ENCODE measurements at regions not wholly inside any gene's neighbourhood (a gene's known extent, or its start where the extent isn't known, plus 50 kb on each side); places are given as distances from the start of the nearest gene placed in this dataset.

DNA sequence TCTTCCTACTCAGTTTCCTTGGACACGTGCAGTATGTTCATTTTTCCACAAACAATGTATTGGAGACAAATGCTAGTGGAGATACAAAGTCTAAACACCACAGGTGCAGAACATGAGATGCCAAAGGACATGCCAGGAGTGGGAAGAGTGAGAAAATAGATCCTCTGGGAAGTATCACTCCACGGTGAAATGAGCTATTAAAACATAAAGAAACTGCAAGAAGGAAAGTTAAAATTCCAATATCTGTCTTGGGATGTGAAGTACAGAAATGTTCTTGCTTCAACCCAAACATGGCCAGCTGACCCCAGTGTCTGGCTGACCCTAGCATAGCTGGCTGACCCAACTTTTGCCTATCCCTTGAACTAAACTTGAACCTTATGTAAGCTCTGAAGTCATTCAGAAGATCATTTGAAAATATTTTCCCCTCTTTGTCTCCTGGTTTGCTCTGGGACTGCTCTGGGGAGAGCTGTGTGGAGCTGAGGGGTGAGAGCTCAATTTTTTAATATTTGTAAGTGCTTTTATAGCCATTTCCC is 59.5 kb downstream of the FZD1 start:
- no peaks in the 10 kb centered on the region for H3K9me3 Mint-ChIP-seq
- H3K27ac Mint-ChIP-seq = no peak overlapping the region
- no peak overlapping the region for H3K4me3 Mint-ChIP-seq
- intact Hi-C loops (cut with micrococcal nuclease) = no loop called here
- H3K36me3 Mint-ChIP-seq (ENCODE audit: low read depth) = no peaks in the 10 kb centered on the region
- peaks cover 3% of the 10 kb centered on the region for H3K27me3 Mint-ChIP-seq (ENCODE audit: insufficient read depth)
- no peak for DNase-seq (ENCODE audit: low spot score)
- no peaks in the 10 kb centered on the region for H3K4me1 Mint-ChIP-seq (ENCODE audit: low read depth)

DNA sequence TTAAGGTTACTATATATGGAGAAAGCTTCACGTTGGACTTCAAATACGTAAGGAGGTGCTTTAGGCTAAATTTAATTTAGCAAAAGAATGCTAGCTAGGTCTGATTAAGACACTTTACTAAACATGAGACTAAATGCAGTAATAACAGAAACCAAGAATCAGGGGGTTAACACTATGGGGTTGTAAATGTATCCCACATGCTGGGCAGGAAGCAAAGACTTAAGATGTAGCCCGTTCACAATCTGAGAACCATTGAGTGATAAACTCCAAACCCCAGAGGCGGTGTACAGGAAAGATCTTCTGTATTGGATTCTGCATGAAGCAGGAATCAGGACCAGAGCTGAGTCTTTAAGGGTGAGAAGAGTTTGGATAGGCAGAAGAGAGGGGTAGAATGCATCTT is 60.4 kb downstream of the FZD1 start:
- intact Hi-C loops (cut with micrococcal nuclease) = no loop called here
- H3K4me3 Mint-ChIP-seq = no peak overlapping the region

DNA sequence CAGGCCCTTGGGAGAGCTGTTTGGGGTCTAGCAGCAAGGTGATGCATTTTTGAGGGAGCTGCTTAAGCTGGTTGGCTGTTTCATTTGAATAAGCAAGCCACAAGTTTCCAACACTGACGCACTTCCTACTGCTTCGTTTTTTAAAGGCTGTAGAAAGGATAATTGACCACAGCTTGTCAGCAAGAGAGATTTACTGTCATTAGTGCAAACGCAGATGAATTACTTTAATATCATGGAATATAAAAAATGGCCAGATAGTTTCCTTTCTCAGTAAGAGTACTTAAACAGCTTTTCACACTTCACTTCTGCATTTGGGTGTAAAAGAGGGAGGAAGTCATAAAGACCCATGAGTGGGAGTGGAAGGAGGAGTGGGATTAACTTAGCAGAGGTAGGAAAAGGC is 61.5 kb downstream of the FZD1 start:
- no peaks in the 10 kb centered on the region for H3K4me1 Mint-ChIP-seq (ENCODE audit: low read depth)
- intact Hi-C loops (cut with micrococcal nuclease) = no loop called here
- no peaks in the 10 kb centered on the region for H3K9me3 Mint-ChIP-seq
- peaks cover 3% of the 10 kb centered on the region for H3K27me3 Mint-ChIP-seq (ENCODE audit: insufficient read depth)
- no peak for DNase-seq (ENCODE audit: low spot score)
- no peak overlapping the region for H3K4me3 Mint-ChIP-seq
- H3K27ac Mint-ChIP-seq = no peak overlapping the region
- no peaks in the 10 kb centered on the region for H3K36me3 Mint-ChIP-seq (ENCODE audit: low read depth)

More for the DNA sequence above, 60.4 kb downstream of the FZD1 start:
- H3K27ac Mint-ChIP-seq = no peak overlapping the region
- no peak for DNase-seq (ENCODE audit: low spot score)
- no peaks in the 10 kb centered on the region for H3K4me1 Mint-ChIP-seq (ENCODE audit: low read depth)
- no peaks in the 10 kb centered on the region for H3K9me3 Mint-ChIP-seq
- peaks cover 3% of the 10 kb centered on the region for H3K27me3 Mint-ChIP-seq (ENCODE audit: insufficient read depth)
- no peaks in the 10 kb centered on the region for H3K36me3 Mint-ChIP-seq (ENCODE audit: low read depth)

DNA sequence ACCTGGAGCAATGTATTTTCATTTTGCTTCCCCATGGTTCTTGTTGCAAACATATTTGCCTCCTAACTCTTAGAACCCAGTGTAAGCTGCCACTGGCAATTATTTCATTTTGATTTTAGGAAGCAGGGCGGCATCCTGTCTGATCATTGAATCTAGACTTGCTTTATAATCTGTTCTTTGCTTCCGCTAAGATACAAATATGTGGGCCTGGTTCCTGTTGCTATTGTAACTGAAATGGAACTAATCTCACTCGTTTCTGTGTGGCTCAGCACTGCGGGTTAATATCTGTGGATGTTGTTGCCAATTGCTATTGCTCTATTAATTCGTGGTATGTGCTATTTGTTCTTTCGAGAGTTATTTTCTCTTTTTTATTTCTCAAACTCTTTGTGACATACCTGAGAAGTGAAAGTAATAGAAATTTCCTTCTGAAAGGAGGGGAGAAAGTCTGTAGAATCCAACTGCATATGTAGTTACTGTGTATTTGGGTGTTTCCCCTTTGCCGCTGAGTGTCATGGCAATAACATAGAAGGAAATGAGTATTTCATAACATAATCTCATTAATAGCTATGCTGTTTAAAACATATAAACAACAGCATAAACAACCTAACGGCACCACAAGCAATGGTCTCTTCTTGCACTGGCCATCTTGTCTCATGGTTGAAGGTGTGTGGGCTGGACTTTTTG is 62.4 kb downstream of the FZD1 start:
- H3K27ac Mint-ChIP-seq = no peak overlapping the region
- H3K4me3 Mint-ChIP-seq = no peak overlapping the region
- no peaks in the 10 kb centered on the region for H3K4me1 Mint-ChIP-seq (ENCODE audit: low read depth)
- no peaks in the 10 kb centered on the region for H3K36me3 Mint-ChIP-seq (ENCODE audit: low read depth)
- peaks cover 3% of the 10 kb centered on the region for H3K27me3 Mint-ChIP-seq (ENCODE audit: insufficient read depth)
- H3K9me3 Mint-ChIP-seq = no peaks in the 10 kb centered on the region
- DNase-seq (ENCODE audit: low spot score) = no peak
- intact Hi-C loops (cut with micrococcal nuclease) = no loop called here

DNA sequence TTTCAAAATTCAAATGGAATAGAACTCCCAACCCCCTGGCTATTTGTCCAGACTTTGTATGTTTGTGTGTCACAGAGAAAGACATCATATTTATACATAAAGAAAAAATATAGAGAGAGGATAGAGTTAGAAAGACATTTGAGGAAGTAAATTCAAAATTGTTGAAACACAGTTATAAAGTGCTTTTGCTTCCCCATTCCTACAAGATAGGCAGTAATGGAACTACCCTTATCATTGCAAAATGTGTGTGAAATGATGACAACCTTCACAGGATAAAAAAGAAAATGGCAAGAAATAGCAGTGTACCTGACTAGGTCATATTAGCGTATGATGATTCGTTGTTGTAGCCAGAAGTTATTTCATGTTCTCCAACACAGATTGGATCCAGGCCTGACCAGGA is 63.1 kb downstream of the FZD1 start:
- H3K9me3 Mint-ChIP-seq = no peaks in the 10 kb centered on the region
- H3K27me3 Mint-ChIP-seq (ENCODE audit: insufficient read depth) = peaks cover 3% of the 10 kb centered on the region
- DNase-seq (ENCODE audit: low spot score) = no peak
- intact Hi-C loops (cut with micrococcal nuclease) = no loop called here
- H3K4me3 Mint-ChIP-seq = no peak overlapping the region
- H3K27ac Mint-ChIP-seq = no peak overlapping the region
- H3K4me1 Mint-ChIP-seq (ENCODE audit: low read depth) = no peaks in the 10 kb centered on the region
- H3K36me3 Mint-ChIP-seq (ENCODE audit: low read depth) = no peaks in the 10 kb centered on the region

DNA sequence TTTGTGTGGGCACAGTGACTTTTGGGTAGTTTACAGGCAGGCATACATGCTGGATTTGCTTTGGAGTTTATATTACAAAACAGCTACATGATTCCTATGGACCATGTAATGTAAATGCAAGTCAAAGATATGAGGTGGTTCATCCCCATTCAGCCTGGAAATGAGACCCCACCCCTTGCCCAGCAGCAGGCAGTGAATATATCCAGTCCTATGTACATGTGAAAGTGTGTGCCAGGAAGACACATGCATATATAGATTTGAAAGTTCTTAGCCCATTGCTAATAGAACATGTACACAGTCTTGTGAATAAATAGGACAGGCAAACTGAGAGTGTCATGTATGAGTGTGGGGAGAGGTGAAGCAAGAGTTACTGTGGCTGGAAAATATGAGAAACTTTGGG is 65.3 kb downstream of the FZD1 start:
- Mint-ChIP-seq H3K4me3 (no peak overlapping the region), H3K9me3 (no peaks in the 10 kb centered on the region), H3K27me3 (ENCODE audit: insufficient read depth) (peaks cover 3% of the 10 kb centered on the region), H3K36me3 (ENCODE audit: low read depth) (no peaks in the 10 kb centered on the region), H3K4me1 (ENCODE audit: low read depth) (no peaks in the 10 kb centered on the region), H3K27ac (no peak overlapping the region)
- intact Hi-C loops (cut with micrococcal nuclease) = no loop called here
- no peak for DNase-seq (ENCODE audit: low spot score)

DNA sequence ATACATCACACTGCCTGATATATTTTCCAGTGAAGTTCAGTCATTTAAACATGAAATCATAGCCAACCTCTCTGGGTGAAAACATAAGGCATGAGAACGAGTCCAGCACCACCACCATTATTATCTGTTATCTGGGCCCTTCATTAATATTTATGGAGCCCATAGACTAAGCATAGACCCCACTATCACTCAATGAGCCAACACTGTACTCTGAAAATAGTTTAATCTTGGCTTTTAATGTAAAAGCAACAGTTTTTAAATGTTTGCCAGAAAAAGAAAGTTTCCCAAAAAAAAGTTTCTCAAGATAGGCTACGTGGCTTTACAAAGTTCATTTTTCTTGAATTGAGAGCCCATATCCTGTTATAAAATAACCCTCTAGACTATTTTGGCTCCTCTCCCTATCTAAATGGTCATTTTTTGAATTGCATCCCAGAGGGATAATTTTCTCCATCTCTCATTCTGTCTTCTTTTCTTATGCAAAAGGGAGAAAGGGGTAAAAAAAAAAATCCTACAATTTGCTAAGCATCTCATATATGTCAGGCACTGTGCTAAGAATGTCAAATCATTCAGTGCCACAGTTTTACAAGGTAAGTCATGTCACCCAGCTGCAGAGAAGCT is 66.1 kb downstream of the FZD1 start:
- intact Hi-C loops (cut with micrococcal nuclease) = no loop called here
- H3K36me3 Mint-ChIP-seq (ENCODE audit: low read depth) = no peaks in the 10 kb centered on the region
- H3K27me3 Mint-ChIP-seq (ENCODE audit: insufficient read depth) = peaks cover 3% of the 10 kb centered on the region
- no peaks in the 10 kb centered on the region for H3K9me3 Mint-ChIP-seq
- no peak overlapping the region for H3K4me3 Mint-ChIP-seq
- DNase-seq (ENCODE audit: low spot score) = no peak
- H3K4me1 Mint-ChIP-seq (ENCODE audit: low read depth) = no peaks in the 10 kb centered on the region
- H3K27ac Mint-ChIP-seq = no peak overlapping the region

DNA sequence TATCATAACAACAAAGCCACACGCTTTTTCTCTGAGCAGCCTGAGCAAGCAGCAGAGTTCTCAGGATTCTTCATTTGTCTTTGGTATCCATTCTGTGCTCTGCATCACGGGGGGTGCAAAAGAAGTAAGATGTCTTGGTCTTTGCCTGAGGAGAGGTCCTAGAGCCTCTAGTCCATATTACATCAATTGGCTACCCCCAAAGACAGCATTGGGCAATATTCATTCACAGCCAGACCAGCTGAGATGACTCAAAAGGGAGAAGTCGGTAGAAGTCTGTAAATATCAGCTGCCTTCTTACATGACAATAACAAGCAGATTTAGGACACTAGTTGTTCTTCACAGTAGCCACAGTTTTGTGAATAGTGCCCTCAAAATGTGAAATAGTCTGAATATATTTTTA is 66.6 kb downstream of the FZD1 start:
- Mint-ChIP-seq H3K9me3 (no peaks in the 10 kb centered on the region), H3K27ac (no peak overlapping the region), H3K4me1 (ENCODE audit: low read depth) (no peaks in the 10 kb centered on the region), H3K27me3 (ENCODE audit: insufficient read depth) (peaks cover under 1% of the 10 kb centered on the region), H3K4me3 (no peak overlapping the region), H3K36me3 (ENCODE audit: low read depth) (no peaks in the 10 kb centered on the region)
- no peak for DNase-seq (ENCODE audit: low spot score)
- intact Hi-C loops (cut with micrococcal nuclease) = no loop called here

DNA sequence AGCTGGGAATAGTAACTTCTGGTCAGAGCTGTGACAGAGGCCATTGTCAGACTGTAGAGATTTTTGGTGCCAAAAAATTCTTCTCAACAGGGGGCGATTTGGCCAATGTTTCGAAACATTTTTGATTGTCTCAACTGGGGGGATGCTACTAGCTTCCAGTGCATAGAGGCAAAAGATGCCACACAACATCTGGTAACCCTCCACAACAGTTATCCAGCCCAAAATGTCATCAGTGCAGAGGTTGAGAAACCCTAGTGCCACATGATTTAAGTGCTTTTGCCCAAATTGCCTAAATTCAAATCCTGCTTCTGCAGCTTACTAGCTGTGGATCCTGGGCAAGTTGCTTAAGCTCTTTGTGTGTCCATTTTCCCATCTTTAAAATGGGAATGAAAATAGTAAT is 71.9 kb downstream of the FZD1 start:
- no peak overlapping the region for H3K4me3 Mint-ChIP-seq
- intact Hi-C loops (cut with micrococcal nuclease) = no loop called here
- H3K9me3 Mint-ChIP-seq = no peaks in the 10 kb centered on the region
- no peaks in the 10 kb centered on the region for H3K36me3 Mint-ChIP-seq (ENCODE audit: low read depth)
- no peak for DNase-seq (ENCODE audit: low spot score)
- no peak overlapping the region for H3K27ac Mint-ChIP-seq
- no peaks in the 10 kb centered on the region for H3K4me1 Mint-ChIP-seq (ENCODE audit: low read depth)
- H3K27me3 Mint-ChIP-seq (ENCODE audit: insufficient read depth) = no peaks in the 10 kb centered on the region

DNA sequence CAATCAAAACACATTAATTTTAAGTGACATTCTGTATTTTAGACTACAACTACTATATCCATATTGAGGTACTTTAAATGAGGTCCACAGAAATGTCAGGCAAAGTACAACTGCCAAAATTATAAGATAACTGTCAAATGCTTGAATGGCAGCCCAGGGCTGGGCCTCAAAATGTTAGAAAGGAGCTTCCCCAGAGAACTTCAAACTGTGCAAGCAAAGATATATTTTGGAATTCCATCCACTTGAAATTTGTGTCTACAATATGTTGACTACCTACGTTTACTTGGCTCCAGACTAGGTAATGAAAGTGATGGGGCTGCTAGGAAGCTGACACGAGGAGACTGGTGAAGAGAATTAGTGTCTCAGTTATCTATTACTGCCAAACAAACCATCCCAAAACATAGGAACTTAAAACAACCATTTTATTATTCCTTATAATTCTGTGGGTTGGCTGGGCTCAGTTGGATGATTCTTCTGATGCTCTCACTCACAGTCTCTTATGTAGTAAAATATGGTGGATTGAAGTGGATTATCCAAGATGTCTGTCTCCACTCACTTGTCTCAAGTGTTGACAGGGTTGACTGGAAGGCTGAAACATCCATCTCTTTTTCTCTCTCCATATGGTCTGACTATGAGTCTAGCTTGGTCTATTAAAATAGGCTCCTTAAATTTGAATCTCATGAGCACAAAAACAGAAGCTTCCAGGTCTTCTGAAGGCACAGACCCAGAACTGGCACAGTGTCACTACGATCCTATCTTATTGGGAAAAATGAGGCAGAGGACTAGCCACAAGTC is 74.2 kb downstream of the FZD1 start:
- Mint-ChIP-seq H3K9me3 (no peaks in the 10 kb centered on the region), H3K27ac (no peak overlapping the region), H3K27me3 (ENCODE audit: insufficient read depth) (no peaks in the 10 kb centered on the region), H3K4me3 (no peak overlapping the region), H3K36me3 (ENCODE audit: low read depth) (no peaks in the 10 kb centered on the region), H3K4me1 (ENCODE audit: low read depth) (no peaks in the 10 kb centered on the region)
- no peak for DNase-seq (ENCODE audit: low spot score)
- intact Hi-C loops (cut with micrococcal nuclease) = no loop called here

DNA sequence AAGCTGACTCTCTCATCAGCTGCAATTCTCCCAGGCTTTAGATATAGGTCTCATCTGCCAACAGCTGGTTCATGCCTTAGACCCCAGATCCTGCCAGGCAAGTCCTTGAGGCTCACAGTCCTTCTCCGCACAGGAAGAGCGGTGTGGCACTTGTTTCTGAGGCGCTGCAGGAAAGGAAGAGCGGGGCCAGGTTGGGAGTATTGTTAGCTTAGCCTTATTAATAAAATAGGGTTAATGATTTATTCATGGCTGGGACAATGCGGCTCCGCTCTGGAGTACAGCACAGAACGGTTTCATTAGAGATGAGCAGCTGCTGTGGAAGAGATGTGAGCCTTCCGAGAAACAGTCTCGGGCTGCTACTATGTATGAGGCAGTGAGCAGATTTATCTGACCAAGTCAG is 78.1 kb downstream of the FZD1 start:
- no peaks in the 10 kb centered on the region for H3K27me3 Mint-ChIP-seq (ENCODE audit: insufficient read depth)
- intact Hi-C loops (cut with micrococcal nuclease) = no loop called here
- DNase-seq (ENCODE audit: low spot score) = no peak
- no peak overlapping the region for H3K27ac Mint-ChIP-seq
- H3K4me3 Mint-ChIP-seq = no peak overlapping the region
- no peaks in the 10 kb centered on the region for H3K9me3 Mint-ChIP-seq
- no peaks in the 10 kb centered on the region for H3K4me1 Mint-ChIP-seq (ENCODE audit: low read depth)
- no peaks in the 10 kb centered on the region for H3K36me3 Mint-ChIP-seq (ENCODE audit: low read depth)

DNA sequence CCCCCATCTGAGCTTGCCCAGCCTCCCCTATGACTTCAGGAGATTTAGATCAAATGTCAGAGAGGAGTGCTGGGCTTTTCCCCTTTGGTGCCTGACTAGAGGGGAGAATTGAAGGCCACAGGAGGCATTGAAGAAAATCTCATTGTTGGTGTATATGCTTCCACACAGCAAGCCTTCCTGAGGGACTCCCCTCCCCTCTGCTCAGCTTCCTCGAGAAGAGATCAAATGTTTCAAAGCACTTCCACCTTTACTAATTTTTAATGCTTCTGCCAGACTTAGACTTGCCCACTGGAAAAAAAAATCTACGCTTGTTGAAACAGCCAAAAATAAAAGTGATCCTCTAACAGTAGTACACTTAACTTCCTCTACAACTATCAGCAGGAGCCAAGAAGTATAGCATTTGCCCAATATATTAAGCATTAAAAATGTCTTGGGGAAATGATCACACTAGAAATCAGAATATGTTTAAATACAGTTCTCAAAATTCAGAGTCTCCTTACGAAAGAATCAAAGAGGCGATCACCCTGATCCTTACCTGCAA is 79.3 kb downstream of the FZD1 start:
- intact Hi-C loops (cut with micrococcal nuclease) = no loop called here
- H3K9me3 Mint-ChIP-seq = no peaks in the 10 kb centered on the region
- DNase-seq (ENCODE audit: low spot score) = no peak
- no peak overlapping the region for H3K4me3 Mint-ChIP-seq
- H3K36me3 Mint-ChIP-seq (ENCODE audit: low read depth) = no peaks in the 10 kb centered on the region
- H3K4me1 Mint-ChIP-seq (ENCODE audit: low read depth) = no peaks in the 10 kb centered on the region
- no peak overlapping the region for H3K27ac Mint-ChIP-seq
- no peaks in the 10 kb centered on the region for H3K27me3 Mint-ChIP-seq (ENCODE audit: insufficient read depth)

DNA sequence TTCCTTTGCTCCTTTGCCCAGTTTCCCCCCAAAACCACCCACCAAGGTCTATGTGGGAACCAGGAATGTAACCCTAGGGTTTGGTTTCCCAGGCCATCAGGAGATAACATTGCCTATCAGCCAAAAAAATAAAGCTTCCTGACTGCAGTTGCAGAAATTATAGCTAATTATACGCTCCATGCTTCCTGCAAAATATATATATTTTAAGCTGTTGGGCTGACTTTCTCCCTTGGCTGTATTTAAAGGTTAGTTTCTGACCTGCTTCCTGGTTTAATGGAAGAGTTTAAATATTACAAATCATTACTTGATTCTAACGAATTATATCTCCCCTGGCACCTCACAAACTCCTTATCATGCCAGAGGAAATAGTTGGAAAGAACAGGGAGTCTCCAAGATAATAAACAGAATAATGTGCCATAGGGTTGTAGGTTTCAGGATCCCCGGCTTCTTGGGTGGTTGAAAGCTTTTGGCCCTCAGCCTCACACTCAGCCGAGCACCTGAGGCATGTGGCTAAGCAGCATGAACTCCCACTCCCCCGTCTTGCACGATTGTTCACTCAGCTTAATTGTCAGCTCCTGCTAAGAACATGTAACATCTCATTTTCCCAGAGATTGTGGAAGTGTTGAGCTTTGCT is 79.9 kb downstream of the FZD1 start:
- intact Hi-C loops (cut with micrococcal nuclease) = no loop called here
- H3K4me3 Mint-ChIP-seq = no peak overlapping the region

More for the DNA sequence above, 79.9 kb downstream of the FZD1 start:
- Mint-ChIP-seq H3K27me3 (ENCODE audit: insufficient read depth) (no peaks in the 10 kb centered on the region), H3K27ac (no peak overlapping the region), H3K4me1 (ENCODE audit: low read depth) (no peaks in the 10 kb centered on the region), H3K36me3 (ENCODE audit: low read depth) (no peaks in the 10 kb centered on the region), H3K9me3 (no peaks in the 10 kb centered on the region)
- DNase-seq (ENCODE audit: low spot score) = no peak
